A673 (cell line): ENCODE measurements at regions not wholly inside any gene's neighbourhood (a gene's known extent, or its start where the extent isn't known, plus 50 kb on each side); places are given as distances from the start of the nearest gene placed in this dataset.

Experiments used
- CTCF ChIP-seq: fragments of 300-800, 200-600 bp; sonication (generic); conservative IDR thresholded peaks from 2 replicates; pipeline ENCODE4 v1.5.1; 2017; ENCODE audit warnings: low read depth, mild to moderate bottlenecking, antibody characterized with exemption, low read length, moderate library complexity, mixed read lengths
- EZH2 ChIP-seq: fragments of 200-600 bp; sonication (generic); IDR thresholded peaks from 2 replicates; pipeline ENCODE4 v1.6.1; 2017; ENCODE audit warnings: borderline replicate concordance, low read depth, mild to moderate bottlenecking, mixed read lengths, antibody characterized with exemption, low read length; ENCODE audit not compliant: poor library complexity, severe bottlenecking

- TF ChIP-seq CTCF, result no peak
- TF ChIP-seq EZH2, result no peak
These were observed 91.7 kb downstream of the BLID start for GRCh38 chr11:122024278-122024677.
